ENCODE measurements at regions not wholly inside any gene's neighbourhood (a gene's known extent, or its start where the extent isn't known, plus 50 kb on each side); places are given as distances from the start of the nearest gene placed in this dataset.

GRCh38 chr2:16037808-16038457, 97.6 kb downstream of the MYCN start:
- no peak for TF ChIP-seq CTCF (IDR thresholded peaks at IDR 0.05)
- TF ChIP-seq POLR2AphosphoS5 (IDR thresholded peaks at IDR 0.05; ENCODE audit: insufficient read depth in 1 of 2, low read depth in 1 of 2) = no peak
